PC-9 (cell line): ENCODE measurements at regions not wholly inside any gene's neighbourhood (a gene's known extent, or its start where the extent isn't known, plus 50 kb on each side); places are given as distances from the start of the nearest gene placed in this dataset.

Source experiments
- EZH2 ChIP-seq: fragments of 200-600 bp; sonication (generic); IDR thresholded peaks from 2 replicates; pipeline ENCODE4 v1.8.0; 2017; ENCODE audit warnings: antibody characterized with exemption, low read depth
- TF ChIP-seq, protein P1 (sequence below): fragments of 200-600 bp; sonication (generic); conservative IDR thresholded peaks from 2 replicates; pipeline ENCODE4 v1.6.1; 2017; ENCODE audit warnings: mixed run types, antibody characterized with exemption, mild to moderate bottlenecking, moderate library complexity

DNA sequence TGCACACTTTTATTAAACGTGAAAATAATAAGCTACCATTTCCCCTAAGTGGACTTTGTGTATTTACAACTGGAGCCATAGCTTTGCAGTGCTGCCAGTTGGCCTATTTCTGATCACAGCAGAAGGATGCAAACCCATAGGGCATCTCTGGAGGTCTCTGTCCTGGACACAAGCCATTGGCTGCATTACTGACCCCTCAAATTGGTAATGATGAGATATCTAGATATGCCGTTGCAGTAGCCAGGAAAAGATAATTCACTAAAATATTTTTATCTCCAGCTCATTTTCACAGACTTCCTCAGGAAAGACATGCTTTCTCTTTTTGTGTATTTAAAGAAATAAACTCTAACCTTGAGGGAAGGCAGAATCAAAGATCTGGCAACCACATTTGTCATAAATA lies 182.5 kb downstream of the TDRD15 start:
- TF ChIP-seq, protein P1, sequence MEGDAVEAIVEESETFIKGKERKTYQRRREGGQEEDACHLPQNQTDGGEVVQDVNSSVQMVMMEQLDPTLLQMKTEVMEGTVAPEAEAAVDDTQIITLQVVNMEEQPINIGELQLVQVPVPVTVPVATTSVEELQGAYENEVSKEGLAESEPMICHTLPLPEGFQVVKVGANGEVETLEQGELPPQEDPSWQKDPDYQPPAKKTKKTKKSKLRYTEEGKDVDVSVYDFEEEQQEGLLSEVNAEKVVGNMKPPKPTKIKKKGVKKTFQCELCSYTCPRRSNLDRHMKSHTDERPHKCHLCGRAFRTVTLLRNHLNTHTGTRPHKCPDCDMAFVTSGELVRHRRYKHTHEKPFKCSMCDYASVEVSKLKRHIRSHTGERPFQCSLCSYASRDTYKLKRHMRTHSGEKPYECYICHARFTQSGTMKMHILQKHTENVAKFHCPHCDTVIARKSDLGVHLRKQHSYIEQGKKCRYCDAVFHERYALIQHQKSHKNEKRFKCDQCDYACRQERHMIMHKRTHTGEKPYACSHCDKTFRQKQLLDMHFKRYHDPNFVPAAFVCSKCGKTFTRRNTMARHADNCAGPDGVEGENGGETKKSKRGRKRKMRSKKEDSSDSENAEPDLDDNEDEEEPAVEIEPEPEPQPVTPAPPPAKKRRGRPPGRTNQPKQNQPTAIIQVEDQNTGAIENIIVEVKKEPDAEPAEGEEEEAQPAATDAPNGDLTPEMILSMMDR, result no peak
- TF ChIP-seq EZH2, result no peak
